ENCODE measurements at regions not wholly inside any gene's neighbourhood (a gene's known extent, or its start where the extent isn't known, plus 50 kb on each side); places are given as distances from the start of the nearest gene placed in this dataset.

GRCh38 chr14:25666877-25667276, 616.9 kb upstream of the STXBP6 start:
- H3K27ac ChIP-seq (ENCODE audit: insufficient read depth, low read depth, low read length): no peak overlapping the region
- no peaks in the 10 kb centered on the region for H3K27me3 ChIP-seq (ENCODE audit: control insufficient read depth in 2 of 2, insufficient read depth in 2 of 2, low read length in 2 of 2)
- H2AFZ ChIP-seq (ENCODE audit: low read depth, low read length): no peak overlapping the region
- ChIA-PET POLR2A (no interaction called here), CTCF (no interaction called here)
- H3K4me2 ChIP-seq (ENCODE audit: insufficient read depth, low read length): no peak overlapping the region
- no peaks in the 10 kb centered on the region for H3K79me2 ChIP-seq (ENCODE audit: control insufficient read depth, insufficient read depth, low read length)
- DNase-seq (ENCODE audit: low read depth, low spot score) (no peak), FAIRE-seq (no peak)
- no peak overlapping the region for H3K4me3 ChIP-seq (replicated peaks in 1 of 3; ENCODE audit: insufficient read depth in 1 of 3, low read depth in 1 of 3, low read length in 3 of 3)
- no peaks in the 10 kb centered on the region for H4K20me1 ChIP-seq (replicated peaks; ENCODE audit: control insufficient read depth, extremely low read depth, insufficient read depth, low read length)
- no TSS peak for BruUV-seq (replicated peaks)
- no peak overlapping the region for H3K9ac ChIP-seq (replicated peaks; ENCODE audit: extremely low read depth, insufficient read depth, low read length)
- dilution Hi-C loops (cut with MboI; ENCODE audit: extremely low pct_ligation_motif_present, low sequenced_read_pairs): no loop called here
- peaks cover 4% of the 10 kb centered on the region for H3K9me3 ChIP-seq (replicated peaks; ENCODE audit: control insufficient read depth, insufficient read depth, low read length)
- no peaks in the 10 kb centered on the region for H3K4me1 ChIP-seq (ENCODE audit: control insufficient read depth, extremely low read depth, insufficient read depth, low read length)
- TF ChIP-seq GATA2 (IDR thresholded peaks at IDR 0.05; ENCODE audit: insufficient read depth, insufficient read length, low read depth, low read length) (no peak), FOS (IDR thresholded peaks at IDR 0.05; ENCODE audit: borderline replicate concordance, insufficient read depth, low read length) (no peak), MAX (IDR thresholded peaks at IDR 0.05; ENCODE audit: insufficient read depth, insufficient read length) (no peak), POLR2AphosphoS5 (IDR thresholded peaks at IDR 0.05; ENCODE audit: insufficient read depth, low read depth, low read length) (no peak), MYC (IDR thresholded peaks at IDR 0.05; ENCODE audit: low read depth, low read length) (no peak), JUN (IDR thresholded peaks at IDR 0.05; ENCODE audit: borderline replicate concordance, insufficient read depth, insufficient read length, low read depth) (no peak), CTCF (IDR thresholded peaks at IDR 0.05; ENCODE audit: extremely low read depth in 1 of 2, insufficient read depth in 1 of 2, low read depth in 1 of 2, low read length in 2 of 2) (no peak), EZH2 (IDR thresholded peaks at IDR 0.05; ENCODE audit: borderline replicate concordance, low read depth, low read length, severe bottlenecking) (no peak), POLR2A (IDR thresholded peaks at IDR 0.05; ENCODE audit: low read depth, low read length) (no peak)
- intact Hi-C loops (cut with micrococcal nuclease): no loop called here
- no peaks in the 10 kb centered on the region for H3K9me1 ChIP-seq (replicated peaks; ENCODE audit: control insufficient read depth, extremely low read depth, insufficient read depth, low read length)
- H3K36me3 ChIP-seq (ENCODE audit: control insufficient read depth in 2 of 2, extremely low read depth in 1 of 2, insufficient read depth in 2 of 2, low read length in 2 of 2): no peaks in the 10 kb centered on the region
